NOMO-1 (cell line): ENCODE measurements at regions not wholly inside any gene's neighbourhood (a gene's known extent, or its start where the extent isn't known, plus 50 kb on each side); places are given as distances from the start of the nearest gene placed in this dataset.

Source experiments
- DNase-seq, 2 experiments: peaks; one replicate each; lab custom pipeline; 2025; ENCODE audit not compliant: unreplicated experiment in 2 of 2; lab: John Stamatoyannopoulos, UW

DNA sequence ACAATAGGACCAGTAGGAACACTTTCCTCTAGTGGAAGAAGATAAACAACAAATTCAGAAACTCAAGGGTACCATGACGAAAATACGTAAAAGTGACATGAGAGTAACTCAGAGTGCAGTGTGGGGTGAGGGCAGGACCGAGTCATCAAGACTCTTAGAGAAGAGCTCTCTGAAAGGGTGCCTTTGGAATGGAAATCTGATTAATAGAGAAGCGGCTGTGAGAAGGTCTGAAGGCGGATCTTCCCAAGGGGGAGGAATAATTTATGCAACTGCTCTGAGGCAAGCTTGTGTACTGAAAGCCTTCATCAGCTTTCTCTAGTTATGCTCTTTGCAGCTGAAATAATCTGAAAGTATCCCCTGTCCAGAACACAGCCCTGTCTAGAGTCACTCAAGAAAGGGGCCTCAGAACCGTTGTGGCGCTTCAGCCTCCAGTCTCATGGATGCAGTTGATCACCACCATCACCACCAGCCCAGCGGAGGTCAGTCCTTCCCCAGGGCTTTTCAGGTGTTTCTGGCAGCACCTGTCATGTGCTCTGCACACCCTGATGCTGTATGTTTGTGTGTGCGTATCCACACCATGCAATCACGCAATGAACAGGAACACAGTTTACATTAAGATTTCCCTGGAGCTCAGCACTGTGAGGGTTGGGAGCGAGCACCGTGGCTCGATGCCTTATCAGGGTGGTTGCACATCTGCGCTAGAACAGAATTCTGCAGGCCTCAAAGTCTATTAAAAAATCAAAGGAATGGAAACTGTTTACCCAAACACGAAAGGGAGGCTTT lies 396.5 kb downstream of the SMOC2 start:
- DNase-seq, result no peak

DNA sequence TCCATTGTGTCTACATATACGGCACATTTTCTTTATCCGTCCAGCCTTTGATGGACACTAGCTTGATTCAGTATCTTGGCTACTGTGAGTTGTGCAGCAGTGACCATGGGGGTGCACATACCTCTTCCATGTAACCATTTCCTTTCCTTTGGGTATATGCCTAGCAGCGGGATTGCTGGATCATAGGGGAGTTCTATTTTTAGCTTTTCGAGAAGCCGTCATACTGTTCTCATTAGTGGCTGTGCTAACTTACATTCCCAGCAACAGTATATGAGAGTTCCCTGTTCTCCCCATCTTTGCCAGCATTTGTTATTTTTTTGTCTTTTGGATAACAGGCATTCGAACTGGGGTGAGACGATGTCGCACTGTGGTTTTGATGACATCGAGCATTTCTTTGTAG lies 395.0 kb downstream of the SMOC2 start:
- DNase-seq, result no peak

DNA sequence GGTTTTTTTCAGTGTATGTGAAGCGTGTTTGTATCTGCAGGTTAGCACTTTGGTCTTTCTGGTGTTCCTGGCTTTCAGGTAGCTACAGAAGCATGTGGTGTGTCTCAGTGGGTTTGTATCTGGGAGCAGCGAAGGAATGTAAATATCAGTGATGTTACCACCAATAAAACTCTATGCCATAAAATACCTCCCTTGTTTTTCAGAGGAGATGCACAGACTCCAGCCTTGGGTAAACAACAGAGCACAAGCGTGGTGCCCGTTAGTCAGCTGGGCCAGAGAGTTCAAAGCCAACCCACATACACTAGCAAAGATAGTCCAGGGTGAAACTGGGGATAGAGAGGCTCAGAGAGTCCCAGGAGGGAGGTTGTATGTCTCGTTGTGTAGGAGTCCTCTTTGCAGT lies 393.8 kb downstream of the SMOC2 start:
- no peak for DNase-seq

DNA sequence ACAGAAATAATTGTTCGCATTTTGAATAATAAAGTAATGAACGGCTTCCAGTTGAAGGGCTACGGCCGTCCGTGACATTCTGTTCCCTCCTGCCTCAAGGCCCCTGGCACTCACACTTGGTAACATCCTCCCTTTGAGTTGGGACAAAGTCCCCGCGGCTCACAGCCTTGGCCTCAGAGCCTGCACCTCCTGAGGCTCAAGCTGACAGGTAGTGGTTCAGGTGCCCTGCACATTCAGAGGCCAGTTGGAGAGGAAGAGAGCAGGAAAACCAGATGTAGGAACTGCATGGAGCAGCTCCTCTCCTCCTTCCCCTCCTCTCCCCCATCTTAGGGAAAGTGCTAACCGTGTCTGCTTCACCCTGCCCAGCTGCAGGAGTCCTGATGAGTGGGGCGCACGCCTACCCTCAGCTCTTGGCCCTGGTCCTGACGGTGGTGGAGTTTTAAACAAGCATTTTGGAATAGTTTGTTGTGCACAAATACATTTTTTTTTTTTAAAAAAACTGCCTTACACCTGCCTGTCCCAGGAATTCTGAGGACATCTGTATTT lies 393.1 kb downstream of the SMOC2 start:
- DNase-seq, result no peak

DNA sequence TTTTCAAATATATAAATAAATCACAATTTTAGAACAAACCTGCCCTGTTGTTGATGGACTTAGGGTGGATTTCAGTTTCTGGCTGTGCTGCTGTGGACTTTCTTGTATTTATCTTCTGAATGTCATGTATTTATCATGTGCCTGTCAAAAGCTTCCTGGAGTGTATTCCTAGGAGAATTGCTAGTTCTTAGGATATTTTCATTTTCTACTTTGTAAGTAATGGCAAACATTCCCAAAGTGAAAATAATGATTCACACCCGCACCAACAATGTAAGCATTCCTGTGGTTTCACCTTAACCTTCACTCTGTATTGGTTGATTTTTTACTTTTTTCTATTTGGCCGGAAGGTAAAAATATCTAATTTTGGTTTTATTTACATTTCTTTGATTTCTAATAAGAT lies 387.8 kb downstream of the SMOC2 start:
- DNase-seq, result no peak

DNA sequence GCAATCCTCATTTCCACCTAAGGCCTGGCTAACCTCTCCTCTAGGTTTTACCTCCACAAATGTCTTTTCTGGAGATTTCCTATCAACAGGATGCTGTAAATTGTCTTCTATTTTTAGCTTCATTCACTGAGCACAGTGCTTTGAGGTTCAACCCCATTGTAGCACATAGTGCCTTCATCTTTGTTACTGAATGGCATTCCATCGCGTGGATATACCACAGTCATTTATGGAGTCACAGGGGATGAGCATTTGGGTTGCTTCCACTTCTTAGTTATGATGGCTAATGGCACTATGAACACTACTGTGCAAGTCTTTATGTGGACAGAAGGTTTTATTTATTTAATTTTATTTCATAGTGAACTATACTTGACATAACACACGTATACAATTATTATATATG lies 387.1 kb downstream of the SMOC2 start:
- no peak for DNase-seq

DNA sequence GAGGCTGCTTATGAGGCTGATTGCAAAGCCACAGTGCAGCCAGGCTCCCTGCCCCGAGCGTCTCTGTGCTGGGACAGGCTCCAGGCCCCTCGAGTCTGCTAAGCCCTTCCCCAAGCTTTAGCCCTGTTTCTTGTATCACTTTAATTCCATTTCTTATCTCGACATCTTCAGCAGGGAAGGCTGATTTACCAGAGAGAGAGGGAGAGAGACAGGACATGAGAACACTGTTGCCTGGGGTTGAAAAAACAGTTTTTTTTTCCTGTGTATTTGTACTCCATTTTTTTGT lies 386.5 kb downstream of the SMOC2 start:
- DNase-seq, result no peak

DNA sequence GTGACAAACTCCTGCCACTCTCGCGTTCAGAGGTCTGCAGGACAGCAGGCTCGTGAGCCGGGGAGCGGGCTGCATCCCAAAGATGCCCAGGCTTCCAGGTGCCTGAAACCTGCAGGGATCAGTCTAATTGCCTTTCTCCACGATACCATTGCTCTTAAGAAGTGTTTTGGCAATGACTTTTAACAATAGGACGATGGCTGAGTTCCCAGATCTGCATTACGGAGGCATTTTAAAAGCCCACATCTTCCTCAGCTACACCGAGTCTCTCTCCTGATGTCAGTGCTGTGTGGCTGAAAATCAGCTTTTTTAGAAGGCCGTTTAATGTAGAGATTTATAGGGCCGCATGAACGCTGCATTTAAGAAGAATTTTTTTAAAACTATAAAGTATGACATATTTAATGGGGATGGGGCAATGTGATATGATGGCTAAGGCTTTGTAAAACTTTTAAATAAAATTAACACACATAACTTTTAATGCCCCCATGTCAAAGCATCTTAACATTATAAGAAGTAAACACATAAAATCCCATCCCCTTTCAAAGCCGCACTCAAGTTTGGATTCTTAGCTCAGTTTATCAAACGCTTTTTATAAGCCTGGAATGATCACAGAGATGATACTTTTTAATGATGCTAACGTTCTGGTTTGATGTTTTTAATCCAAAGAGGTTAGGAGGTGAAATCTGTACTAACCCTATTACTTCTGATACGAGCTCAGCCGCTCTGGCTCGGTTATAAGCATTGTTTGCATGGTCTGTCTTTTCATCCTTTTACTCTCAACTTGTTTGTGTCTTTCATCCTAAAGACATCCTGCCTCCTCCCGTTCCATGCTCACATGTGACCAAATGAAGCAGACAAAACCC lies 386.0 kb downstream of the SMOC2 start:
- DNase-seq, result no peak

DNA sequence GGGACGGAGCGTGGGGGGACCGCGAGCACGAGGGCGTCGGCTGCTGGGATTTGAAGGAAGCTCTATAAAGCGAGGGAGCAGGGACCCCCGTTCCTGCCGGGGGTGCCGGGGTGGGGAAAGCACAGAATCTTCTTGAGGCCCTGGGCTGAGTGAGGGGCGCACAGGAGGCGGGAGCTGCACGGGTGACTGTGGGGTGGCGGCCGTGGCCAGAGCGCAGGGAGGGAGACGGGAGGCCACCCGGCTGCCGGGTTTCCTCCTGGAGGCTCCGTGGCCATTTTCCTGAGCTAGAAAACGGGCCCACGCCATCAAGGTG lies 385.1 kb downstream of the SMOC2 start:
- no peak for DNase-seq

DNA sequence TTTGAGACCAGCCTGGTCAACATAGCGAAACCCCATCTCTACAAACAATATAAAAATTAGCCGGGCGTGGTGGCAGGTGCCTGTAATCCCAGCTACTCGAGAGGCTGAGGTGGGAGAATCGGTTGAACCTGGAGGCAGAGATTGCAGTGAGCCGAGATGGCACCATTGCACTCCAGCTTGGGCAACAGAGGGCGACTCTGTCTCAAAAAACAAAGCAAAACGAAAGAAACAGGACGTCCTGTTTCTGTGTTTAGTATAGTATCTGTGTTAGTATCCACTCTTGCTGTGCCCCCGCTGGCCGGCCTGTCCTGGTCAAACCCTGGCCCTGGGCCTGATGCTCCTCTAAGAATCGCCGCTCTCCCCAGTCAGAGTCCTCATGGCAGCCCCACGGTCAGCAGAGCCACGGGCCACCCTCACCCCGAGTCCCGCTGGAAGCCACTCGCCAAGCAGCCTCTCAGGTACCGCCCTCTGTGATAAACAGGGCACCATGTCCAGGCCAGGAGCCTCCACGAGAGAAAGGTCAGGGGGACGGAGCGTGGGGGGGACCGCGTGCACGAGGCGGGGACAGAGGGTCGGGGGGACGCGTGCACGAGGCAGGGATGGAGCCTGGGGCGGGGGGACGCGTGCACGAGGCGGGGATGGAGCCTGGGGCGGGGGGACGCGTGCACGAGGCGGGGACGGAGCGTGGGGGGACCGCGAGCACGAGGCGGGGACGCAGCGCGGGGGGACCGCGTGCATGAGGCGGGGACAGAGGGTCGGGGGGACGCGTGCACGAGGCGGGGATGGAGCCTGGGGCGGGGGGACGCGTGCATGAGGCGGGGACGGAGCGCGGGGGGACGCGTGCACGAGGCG lies 384.5 kb downstream of the SMOC2 start:
- no peak for DNase-seq

DNA sequence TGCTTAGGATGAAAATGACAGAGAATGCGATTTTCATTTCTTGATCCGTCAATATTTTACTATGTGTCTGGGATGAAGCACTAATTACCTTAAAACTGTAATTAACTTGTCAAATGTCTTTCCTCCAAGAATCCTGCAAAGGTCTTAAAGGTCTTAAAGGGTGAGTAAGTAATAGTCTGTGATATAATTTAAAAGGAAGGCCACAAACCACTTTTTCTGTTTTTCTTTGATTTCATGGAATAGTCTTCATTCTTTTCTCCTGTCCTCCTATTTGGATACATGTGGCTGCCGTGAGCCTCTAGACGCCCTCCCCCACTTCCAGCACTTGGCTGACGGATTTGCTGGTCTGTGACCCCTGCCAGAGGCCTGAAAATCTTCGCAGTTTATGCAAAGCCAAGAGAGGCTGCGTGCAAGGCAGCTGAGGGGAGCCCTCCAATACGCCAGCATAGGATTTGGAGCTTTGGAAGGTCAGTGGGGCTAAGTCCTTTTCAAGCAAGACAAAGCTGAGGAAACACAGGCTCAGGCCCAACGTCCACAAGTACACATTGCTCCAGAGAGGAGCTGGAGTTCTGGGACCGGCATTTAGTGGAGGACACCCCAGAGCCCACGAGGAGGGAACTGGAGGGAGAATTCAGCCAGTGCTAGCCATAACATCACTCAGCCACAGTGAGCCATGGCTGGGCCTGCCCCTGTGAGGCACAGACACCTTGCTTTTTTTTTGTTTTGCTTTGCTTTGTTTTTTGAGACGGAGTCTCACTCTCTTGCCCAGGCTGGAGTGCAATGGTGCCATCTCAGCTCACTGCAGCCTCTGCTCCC lies 382.6 kb downstream of the SMOC2 start:
- no peak for DNase-seq

DNA sequence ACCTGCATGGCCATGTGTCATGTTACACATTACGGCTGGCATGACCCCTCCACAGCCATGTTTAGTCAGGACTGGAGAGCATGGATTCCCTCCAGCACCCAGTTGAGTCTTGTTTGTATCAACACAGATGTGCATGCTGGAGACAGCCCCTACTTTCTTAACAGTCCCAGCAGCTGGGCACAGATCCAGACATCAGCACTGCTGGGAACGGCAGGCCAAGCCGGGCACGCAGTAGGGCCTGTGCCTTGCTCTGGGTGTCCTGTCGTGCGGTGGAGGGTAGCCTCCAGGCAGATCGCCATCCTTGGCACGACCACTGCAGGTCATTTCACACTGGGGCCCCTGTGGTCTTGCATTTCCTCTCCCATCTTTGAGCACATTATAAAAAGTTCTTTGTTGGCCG lies 381.4 kb downstream of the SMOC2 start:
- no peak for DNase-seq

DNA sequence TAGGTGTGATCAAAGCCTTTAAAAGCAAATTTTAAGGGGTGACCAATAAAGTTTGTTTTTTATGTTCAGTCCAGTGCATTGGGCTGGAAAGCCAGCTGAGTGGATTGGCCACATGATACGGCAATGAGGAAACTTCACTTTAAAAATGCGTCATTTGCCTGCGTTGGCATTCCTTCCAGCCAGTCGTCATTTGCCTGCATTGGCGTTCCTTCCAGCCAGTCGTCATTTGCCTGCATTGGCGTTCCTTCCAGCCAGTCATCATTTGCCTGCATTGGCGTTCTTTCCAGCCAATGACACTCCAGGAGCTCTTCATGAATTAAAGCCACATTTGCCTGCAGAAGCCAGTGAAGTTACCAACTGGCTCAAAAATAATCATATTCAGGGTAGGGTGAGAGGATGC lies 378.6 kb downstream of the SMOC2 start:
- DNase-seq, result no peak

DNA sequence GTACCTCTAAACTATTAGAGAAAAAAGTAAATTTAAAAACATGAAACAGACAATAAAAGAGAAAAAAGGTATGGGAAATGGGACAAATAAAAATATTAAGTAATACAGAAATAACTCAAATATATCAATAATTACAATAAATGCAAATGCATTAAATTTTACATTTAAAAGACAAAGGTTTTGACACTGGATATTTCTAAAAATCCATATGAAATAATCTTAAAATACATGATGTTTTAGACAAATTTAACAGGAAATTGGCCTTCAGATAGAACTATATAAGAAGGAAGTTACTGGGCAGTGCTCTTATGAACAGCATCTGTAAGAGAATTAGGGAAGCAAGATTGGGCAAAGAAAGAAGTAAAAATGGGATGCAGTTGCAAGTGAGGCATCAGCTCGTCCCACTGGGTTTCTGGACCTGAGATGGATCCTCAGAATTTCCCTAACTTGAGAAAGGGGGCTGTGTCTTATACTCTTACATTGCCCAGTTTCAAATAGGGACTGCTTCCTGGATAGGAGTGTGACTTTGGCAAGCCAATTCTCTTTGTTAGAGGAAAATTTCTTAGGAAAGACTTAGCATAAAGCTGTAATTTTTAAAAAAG lies 376.7 kb downstream of the SMOC2 start:
- DNase-seq, result no peak

DNA sequence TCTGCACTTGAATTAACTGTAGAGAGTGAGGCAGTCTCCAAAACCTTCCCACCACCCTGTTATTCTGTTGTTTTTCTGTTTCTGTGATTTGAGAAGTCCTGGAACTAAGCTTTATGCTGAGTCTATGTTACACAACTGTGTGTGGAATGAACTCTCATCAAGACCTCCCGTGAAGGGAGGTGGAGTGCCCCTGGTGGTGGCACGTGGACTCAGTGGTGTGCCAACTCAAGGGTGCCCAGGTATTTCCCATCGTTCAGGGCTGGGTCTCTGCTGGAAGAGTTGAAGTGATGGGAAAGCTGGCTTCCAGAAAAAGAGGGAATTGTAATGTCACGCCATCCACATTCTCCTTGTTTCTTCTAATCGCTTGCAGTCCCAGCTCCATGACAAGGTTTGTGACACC lies 374.2 kb downstream of the SMOC2 start:
- no peak for DNase-seq

DNA sequence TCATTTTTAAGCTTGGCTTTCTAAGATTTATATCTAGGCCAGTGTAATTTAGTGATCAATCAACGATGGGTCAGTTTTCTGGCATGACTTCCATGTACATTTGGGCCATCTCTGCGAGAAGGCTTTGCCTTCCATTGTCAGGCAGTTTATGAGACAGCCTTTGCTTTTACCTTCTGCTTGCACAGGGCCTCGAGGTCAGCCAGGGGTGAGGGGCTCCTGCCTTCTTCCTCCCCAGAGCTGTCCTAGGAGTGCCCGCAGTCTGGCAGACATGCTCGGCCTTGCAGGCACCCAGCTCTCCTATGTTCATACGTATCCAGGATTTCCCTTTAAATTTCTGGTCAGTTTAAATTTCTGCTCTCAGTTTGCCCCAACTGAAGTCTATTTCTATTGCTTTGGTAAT lies 367.2 kb downstream of the SMOC2 start:
- no peak for DNase-seq

DNA sequence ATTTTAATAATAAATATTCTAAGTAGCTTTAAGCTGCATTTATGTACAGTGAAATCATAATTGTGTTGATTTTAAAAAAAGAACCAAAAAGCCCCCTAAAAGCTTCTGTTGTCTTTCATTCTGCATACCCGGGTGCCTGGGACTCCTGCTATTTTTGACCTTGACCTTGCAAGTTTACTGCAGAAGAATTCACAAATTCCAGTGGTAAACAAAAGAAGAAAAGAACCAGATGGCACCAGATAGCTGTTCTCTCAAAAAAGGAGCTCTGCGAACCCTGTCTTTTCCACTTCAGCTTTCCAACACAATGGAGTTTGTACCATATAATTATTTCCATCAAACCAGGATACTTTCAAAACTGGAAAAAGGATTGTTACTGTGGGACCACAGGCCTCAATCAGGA lies 363.3 kb downstream of the SMOC2 start:
- no peak for DNase-seq

DNA sequence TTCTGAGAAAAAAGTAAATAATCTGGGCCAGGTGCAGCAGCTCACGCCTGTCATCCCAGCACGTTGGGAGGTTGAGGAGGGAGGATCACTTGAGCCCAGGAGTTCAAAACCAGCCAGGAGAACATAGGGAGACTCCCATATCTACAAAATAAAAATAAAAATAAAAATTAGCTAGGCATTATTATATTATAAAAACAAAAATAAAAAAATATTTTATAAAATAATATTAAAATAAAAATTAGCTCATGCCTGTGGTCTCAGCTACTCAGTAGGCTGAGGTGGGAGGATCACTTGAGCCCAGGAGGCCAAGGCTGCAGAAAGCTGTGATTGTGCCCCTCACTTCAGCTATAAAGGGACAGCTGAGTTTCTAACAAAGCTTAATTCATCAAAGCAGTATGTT lies 362.9 kb downstream of the SMOC2 start:
- no peak for DNase-seq

DNA sequence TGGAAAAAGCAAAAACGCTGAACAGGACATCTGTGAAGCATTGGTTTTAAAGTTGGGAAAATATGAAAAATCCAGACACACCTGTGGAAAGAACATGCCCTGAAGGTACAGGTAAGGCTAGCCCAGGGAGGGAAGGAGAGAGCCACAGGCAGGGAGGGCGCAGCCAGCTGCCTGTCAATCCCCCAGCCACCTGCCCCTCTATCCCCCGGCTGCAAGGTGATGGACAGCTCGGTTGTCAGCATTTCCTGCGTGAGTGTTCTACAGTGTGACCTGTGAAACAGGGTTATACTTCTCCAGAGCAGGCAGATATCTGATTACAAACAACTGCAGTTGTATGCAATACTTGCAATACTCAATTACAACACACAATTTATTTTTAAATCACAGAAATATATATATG lies 358.1 kb downstream of the SMOC2 start:
- no peak for DNase-seq

DNA sequence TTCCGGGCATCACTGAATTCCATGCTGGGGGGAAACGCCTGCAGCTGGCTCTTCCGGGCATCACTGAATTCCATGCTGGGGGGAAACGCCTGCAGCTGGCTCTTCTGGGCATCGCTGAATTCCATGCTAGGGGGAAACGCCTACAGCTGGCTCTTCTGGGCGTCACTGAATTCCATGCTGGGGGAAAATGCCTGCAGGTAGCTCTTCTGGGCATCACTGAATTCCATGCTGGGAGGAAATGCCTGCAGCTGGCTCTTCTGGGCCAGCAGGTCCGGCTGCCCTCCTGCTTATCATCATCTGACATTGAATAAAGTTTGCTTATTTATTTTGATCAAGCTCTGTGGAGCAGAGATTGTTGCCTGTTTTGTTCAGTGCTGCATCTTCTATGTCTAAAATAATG lies 355.1 kb downstream of the SMOC2 start:
- DNase-seq, result no peak
